GM12878 (cell line): ENCODE measurements at regions not wholly inside any gene's neighbourhood (a gene's known extent, or its start where the extent isn't known, plus 50 kb on each side); places are given as distances from the start of the nearest gene placed in this dataset.

Experiments
- ATAC-seq: fragments of 200-7000 bp; cut with Tn5 transposase; 3 replicates; pipeline ENCODE4 v1.9.1; 2020; ENCODE audit warnings: mild to moderate bottlenecking, moderate library complexity
- BruUV-seq: library from RNA; stranded (reverse); fragments of 400-500 nt; replicated peaks from 2 replicates; lab custom pipeline; 2021; lab: Mats Ljungman, UMichigan
- CTCF ChIA-PET: fragments of 300-600 bp; sonication (Branson Sonifier 250); formaldehyde crosslinking; extraction: SDS; loops from one replicate; lab custom pipeline; 2021; ENCODE audit warnings: inconsistent platforms; lab: Yijun Ruan, JAX
- POLR2A ChIA-PET: fragments of 350-600 bp; formaldehyde crosslinking; extraction: SDS; loops from one replicate; lab custom pipeline; 2021; ENCODE audit warnings: inconsistent platforms; lab: Charles Lee
- RAD21 ChIA-PET: fragments of 300-600 bp; sonication (Branson Sonifier 250); formaldehyde crosslinking; loops from one replicate; lab custom pipeline; 2023; ENCODE audit warnings: antibody characterized with exemption; ENCODE audit not compliant: unreplicated experiment; lab: Charles Lee
- SMC1A ChIA-PET: fragments of 300-600 bp; sonication (Branson Sonifier 250); formaldehyde crosslinking; loops from one replicate; lab custom pipeline; 2023; ENCODE audit not compliant: unreplicated experiment, uncharacterized antibody; lab: Charles Lee
- DNase-seq: peaks from one replicate; pipeline ENCODE4 v3.0.0-alpha.2; 2011; ENCODE audit warnings: low read depth, low spot score
- FAIRE-seq: peaks from 3 replicates; lab custom pipeline; 2011; peaks lifted over from hg19 to GRCh38; lab: Jason Lieb, UNC
- H2AFZ ChIP-seq: 2 replicates; pipeline ENCODE4 v1.6.0; 2011; ENCODE audit warnings: low read depth, low read length, control low read depth; ENCODE audit not compliant: control insufficient read depth
- H3K27ac ChIP-seq: 2 replicates; pipeline ENCODE4 v1.5.1; 2011; ENCODE audit warnings: control low read depth; ENCODE audit not compliant: control insufficient read depth, insufficient read depth
- H3K27me3 ChIP-seq, 2 experiments: replicated peaks in 1 of 2; 2 replicates each; pipeline versions ENCODE4 v1.6.0 to v1.6.1; 2011; ENCODE audit warnings: low read length in 1 of 2; ENCODE audit not compliant: control insufficient read depth in 2 of 2, insufficient read depth in 2 of 2
- H3K36me3 ChIP-seq, 2 experiments: 2 replicates each; pipeline ENCODE4 v1.5.1; 2011; ENCODE audit warnings: low read length in 1 of 2; ENCODE audit not compliant: control insufficient read depth in 2 of 2, insufficient read depth in 2 of 2
- H3K4me1 ChIP-seq: 2 replicates; pipeline ENCODE4 v1.6.1; 2011; ENCODE audit warnings: mild to moderate bottlenecking, low read length, moderate library complexity, mixed read lengths; ENCODE audit not compliant: control insufficient read depth, insufficient read depth
- H3K4me2 ChIP-seq: 2 replicates; pipeline ENCODE4 v1.6.0; 2011; ENCODE audit warnings: control low read depth; ENCODE audit not compliant: control insufficient read depth, insufficient read depth
- H3K4me3 ChIP-seq: fragments of 200-600 bp; sonication (generic); 2 replicates; pipeline ENCODE4 v1.5.1; 2016
- H3K79me2 ChIP-seq: 2 replicates; pipeline ENCODE4 v1.6.0; 2011; ENCODE audit warnings: low read length; ENCODE audit not compliant: control insufficient read depth, insufficient read depth
- H3K9ac ChIP-seq: 2 replicates; pipeline ENCODE4 v1.8.0; 2011; ENCODE audit warnings: low read length, control low read depth, mixed read lengths; ENCODE audit not compliant: control insufficient read depth, insufficient read depth
- H3K9me3 ChIP-seq: replicated peaks from 3 replicates; pipeline ENCODE4 v1.5.1; 2011; ENCODE audit warnings: mild to moderate bottlenecking, low read length; ENCODE audit not compliant: control insufficient read depth, insufficient read depth
- H4K20me1 ChIP-seq: 2 replicates; pipeline ENCODE4 v1.6.0; 2011; ENCODE audit not compliant: control insufficient read depth, insufficient read depth
- NR2C1 ChIP-seq: fragments of 450-650 bp; IDR thresholded peaks from 2 replicates; pipeline ENCODE4 v1.6.1; 2017; ENCODE audit warnings: antibody characterized with exemption, mild to moderate bottlenecking, moderate library complexity
- SRF ChIP-seq, 2 experiments: IDR thresholded peaks; 2 replicates each; pipeline ENCODE4 v1.6.1; 2011; ENCODE audit warnings: low read depth in 2 of 2, low read length in 2 of 2, mild to moderate bottlenecking in 1 of 2, moderate library complexity in 1 of 2
- WGBS: methylation state at CpG from one replicate; pipeline ENCODE4 v1.1.6; 2016; ENCODE audit warnings: low lambda C conversion rate; ENCODE audit not compliant: insufficient replicate concordance, insufficient coverage; ENCODE audit errors: missing lambda C conversion rate; 5-methylcytosine and 5-hydroxymethylcytosine counted together
- in situ Hi-C: fragments of 300-500 bp; cut with MboI; formaldehyde crosslinking; loops from 9 replicates; pipeline ENCODE4 v1.14.3; 2018; ENCODE audit warnings: mixed read lengths
- intact Hi-C: fragments of 100-400 bp; cut with micrococcal nuclease; formaldehyde crosslinking; loops from one replicate; pipeline ENCODE4 v1.14.2; 2022; ENCODE audit not compliant: unreplicated experiment
- TF ChIP-seq, protein P1 (sequence below): fragments of 450-650 bp; formaldehyde crosslinking; IDR thresholded peaks from 2 replicates; pipeline ENCODE4 v1.5.0; 2022; ENCODE audit warnings: mild to moderate bottlenecking, missing genetic modification characterization
- TF ChIP-seq, protein P2 (sequence below): fragments of 450-650 bp; IDR thresholded peaks from 2 replicates; pipeline ENCODE4 v1.6.1; 2018; ENCODE audit warnings: borderline replicate concordance, mild to moderate bottlenecking; ENCODE audit not compliant: partially characterized antibody
- TF ChIP-seq, protein P3 (sequence below): IDR thresholded peaks from 2 replicates; pipeline ENCODE4 v1.6.1; 2012; ENCODE audit warnings: improper control_type of control experiment, low read depth, low read length; ENCODE audit not compliant: insufficient replicate concordance

DNA sequence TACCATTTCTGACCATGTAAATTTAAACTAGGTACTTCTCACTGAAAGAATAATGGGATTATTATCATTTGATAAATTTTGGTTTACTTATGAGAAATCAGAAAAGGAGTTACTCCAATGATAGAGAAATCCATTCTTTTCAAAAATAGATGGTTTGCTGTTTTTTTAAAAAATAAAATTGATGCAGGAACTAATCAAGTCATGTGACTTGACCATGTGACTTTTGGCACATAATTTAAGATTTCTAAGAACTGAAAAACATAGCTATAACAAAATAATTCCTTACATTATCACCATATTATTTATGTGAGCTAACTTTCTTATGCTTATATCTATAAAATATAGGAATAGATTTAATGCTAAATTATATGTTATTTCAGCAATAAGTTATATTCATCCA lies 247.1 kb upstream of the FIGN start (continued):
- TF ChIP-seq, protein P1, sequence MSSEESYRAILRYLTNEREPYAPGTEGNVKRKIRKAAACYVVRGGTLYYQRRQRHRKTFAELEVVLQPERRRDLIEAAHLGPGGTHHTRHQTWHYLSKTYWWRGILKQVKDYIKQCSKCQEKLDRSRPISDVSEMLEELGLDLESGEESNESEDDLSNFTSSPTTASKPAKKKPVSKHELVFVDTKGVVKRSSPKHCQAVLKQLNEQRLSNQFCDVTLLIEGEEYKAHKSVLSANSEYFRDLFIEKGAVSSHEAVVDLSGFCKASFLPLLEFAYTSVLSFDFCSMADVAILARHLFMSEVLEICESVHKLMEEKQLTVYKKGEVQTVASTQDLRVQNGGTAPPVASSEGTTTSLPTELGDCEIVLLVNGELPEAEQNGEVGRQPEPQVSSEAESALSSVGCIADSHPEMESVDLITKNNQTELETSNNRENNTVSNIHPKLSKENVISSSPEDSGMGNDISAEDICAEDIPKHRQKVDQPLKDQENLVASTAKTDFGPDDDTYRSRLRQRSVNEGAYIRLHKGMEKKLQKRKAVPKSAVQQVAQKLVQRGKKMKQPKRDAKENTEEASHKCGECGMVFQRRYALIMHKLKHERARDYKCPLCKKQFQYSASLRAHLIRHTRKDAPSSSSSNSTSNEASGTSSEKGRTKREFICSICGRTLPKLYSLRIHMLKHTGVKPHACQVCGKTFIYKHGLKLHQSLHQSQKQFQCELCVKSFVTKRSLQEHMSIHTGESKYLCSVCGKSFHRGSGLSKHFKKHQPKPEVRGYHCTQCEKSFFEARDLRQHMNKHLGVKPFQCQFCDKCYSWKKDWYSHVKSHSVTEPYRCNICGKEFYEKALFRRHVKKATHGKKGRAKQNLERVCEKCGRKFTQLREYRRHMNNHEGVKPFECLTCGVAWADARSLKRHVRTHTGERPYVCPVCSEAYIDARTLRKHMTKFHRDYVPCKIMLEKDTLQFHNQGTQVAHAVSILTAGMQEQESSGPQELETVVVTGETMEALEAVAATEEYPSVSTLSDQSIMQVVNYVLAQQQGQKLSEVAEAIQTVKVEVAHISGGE (CRISPR knock-in tag), result no peak
- TF ChIP-seq, protein P2, sequence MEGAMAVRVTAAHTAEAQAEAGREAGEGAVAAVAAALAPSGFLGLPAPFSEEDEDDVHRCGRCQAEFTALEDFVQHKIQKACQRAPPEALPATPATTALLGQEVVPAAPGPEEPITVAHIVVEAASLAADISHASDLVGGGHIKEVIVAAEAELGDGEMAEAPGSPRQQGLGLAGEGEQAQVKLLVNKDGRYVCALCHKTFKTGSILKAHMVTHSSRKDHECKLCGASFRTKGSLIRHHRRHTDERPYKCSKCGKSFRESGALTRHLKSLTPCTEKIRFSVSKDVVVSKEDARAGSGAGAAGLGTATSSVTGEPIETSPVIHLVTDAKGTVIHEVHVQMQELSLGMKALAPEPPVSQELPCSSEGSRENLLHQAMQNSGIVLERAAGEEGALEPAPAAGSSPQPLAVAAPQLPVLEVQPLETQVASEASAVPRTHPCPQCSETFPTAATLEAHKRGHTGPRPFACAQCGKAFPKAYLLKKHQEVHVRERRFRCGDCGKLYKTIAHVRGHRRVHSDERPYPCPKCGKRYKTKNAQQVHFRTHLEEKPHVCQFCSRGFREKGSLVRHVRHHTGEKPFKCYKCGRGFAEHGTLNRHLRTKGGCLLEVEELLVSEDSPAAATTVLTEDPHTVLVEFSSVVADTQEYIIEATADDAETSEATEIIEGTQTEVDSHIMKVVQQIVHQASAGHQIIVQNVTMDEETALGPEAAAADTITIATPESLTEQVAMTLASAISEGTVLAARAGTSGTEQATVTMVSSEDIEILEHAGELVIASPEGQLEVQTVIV, result no peak
- TF ChIP-seq NR2C1, result no peak
- TF ChIP-seq, all 136 proteins: peak for 0

- H3K4me3 ChIP-seq, result no peak overlapping the region
- no peak overlapping the region for H2AFZ ChIP-seq
- no peak overlapping the region for H3K27ac ChIP-seq
- ChIA-PET SMC1A (no interaction called here), RAD21 (no interaction called here)
- no peaks in the 10 kb centered on the region for H3K4me1 ChIP-seq
- no TSS peak for BruUV-seq
- H3K4me2 ChIP-seq, result no peak overlapping the region
- no peaks in the 10 kb centered on the region for H3K79me2 ChIP-seq
- H4K20me1 ChIP-seq, result no peaks in the 10 kb centered on the region
- intact Hi-C loops, result no loop called here
- TF ChIP-seq, protein P3, sequence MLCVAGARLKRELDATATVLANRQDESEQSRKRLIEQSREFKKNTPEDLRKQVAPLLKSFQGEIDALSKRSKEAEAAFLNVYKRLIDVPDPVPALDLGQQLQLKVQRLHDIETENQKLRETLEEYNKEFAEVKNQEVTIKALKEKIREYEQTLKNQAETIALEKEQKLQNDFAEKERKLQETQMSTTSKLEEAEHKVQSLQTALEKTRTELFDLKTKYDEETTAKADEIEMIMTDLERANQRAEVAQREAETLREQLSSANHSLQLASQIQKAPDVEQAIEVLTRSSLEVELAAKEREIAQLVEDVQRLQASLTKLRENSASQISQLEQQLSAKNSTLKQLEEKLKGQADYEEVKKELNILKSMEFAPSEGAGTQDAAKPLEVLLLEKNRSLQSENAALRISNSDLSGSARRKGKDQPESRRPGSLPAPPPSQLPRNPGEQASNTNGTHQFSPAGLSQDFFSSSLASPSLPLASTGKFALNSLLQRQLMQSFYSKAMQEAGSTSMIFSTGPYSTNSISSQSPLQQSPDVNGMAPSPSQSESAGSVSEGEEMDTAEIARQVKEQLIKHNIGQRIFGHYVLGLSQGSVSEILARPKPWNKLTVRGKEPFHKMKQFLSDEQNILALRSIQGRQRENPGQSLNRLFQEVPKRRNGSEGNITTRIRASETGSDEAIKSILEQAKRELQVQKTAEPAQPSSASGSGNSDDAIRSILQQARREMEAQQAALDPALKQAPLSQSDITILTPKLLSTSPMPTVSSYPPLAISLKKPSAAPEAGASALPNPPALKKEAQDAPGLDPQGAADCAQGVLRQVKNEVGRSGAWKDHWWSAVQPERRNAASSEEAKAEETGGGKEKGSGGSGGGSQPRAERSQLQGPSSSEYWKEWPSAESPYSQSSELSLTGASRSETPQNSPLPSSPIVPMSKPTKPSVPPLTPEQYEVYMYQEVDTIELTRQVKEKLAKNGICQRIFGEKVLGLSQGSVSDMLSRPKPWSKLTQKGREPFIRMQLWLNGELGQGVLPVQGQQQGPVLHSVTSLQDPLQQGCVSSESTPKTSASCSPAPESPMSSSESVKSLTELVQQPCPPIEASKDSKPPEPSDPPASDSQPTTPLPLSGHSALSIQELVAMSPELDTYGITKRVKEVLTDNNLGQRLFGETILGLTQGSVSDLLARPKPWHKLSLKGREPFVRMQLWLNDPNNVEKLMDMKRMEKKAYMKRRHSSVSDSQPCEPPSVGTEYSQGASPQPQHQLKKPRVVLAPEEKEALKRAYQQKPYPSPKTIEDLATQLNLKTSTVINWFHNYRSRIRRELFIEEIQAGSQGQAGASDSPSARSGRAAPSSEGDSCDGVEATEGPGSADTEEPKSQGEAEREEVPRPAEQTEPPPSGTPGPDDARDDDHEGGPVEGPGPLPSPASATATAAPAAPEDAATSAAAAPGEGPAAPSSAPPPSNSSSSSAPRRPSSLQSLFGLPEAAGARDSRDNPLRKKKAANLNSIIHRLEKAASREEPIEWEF, result no peak
- no peak for TF ChIP-seq SRF (IDR thresholded peaks at IDR 0.05; ENCODE audit: low read depth in 2 of 2, low read length in 2 of 2)
- TF ChIP-seq, all 136 proteins: peak for 0
- in situ Hi-C loops, result no loop called here
- Histone ChIP-seq H3K27me3 (no peaks in the 10 kb centered on the region), H3K9me3 (no peaks in the 10 kb centered on the region), H3K36me3 (no peaks in the 10 kb centered on the region), H3K9ac (no peak overlapping the region)
- FAIRE-seq (no peak), DNase-seq (no peak), ATAC-seq (no peak)
- 0% methylated on average over 1 of the region's 1 CpG for WGBS
- ChIA-PET POLR2A (no interaction called here), CTCF (no interaction called here)
Observed at GRCh38 chr2:163974766-163975165, 239.0 kb upstream of the FIGN start.
